Medulla oblongata (tissue), 1 donor: ENCODE measurements at regions not wholly inside any gene's neighbourhood (a gene's known extent, or its start where the extent isn't known, plus 50 kb on each side); places are given as distances from the start of the nearest gene placed in this dataset.

Experiments
- DNase-seq: peaks from one replicate; pipeline ENCODE4 v3.0.0-alpha.2; 2015; ENCODE audit errors: extremely low spot score

- DNase-seq = no peak
Measured at GRCh38 chr4:38189445-38189844, 229.2 kb downstream of the PTTG2 start.

DNA sequence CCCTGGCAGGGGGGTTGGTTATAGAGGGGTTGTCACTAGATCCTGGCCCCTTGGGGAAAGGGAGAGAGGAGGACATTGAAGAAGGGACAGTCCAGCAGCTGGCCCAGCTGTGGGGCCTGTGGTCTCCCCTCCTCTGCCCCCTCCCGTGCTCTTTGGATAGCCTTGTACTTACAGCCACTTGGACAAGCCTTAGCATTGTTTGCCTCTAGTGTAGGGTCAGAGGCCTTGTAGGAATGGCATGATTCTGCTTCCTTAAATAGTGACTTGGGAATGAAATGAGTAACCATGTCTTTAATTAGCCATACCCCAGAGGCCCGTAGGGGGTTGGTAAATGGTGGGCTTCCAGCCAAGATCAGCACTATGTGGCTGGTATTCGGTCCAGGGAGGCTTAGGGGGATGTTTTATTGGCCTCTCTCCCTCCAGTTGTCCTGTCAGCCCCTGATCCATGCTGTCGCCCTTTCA lies 230.6 kb downstream of the PTTG2 start:
- peak; percentile 53 for DNase-seq

DNA sequence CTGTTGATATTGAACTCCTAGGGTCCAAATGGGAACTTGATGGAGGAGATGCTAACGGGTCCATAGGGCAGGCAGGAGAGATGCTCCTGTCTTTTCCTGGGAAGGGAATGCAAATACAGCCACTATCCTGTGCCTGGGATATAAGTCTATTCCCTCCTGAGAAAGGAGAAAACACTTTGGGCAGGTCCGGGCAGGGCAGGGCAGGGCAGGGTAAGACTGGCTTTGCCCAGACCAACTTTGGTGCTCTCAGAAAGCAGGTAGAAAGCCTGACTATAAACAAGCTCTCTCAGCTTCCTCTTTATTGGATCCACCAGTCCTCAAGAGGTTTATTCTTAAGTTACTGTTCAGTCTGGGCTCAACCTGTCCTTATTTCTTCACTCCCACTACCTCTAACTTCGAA lies 232.3 kb downstream of the PTTG2 start:
- DNase-seq = no peak

DNA sequence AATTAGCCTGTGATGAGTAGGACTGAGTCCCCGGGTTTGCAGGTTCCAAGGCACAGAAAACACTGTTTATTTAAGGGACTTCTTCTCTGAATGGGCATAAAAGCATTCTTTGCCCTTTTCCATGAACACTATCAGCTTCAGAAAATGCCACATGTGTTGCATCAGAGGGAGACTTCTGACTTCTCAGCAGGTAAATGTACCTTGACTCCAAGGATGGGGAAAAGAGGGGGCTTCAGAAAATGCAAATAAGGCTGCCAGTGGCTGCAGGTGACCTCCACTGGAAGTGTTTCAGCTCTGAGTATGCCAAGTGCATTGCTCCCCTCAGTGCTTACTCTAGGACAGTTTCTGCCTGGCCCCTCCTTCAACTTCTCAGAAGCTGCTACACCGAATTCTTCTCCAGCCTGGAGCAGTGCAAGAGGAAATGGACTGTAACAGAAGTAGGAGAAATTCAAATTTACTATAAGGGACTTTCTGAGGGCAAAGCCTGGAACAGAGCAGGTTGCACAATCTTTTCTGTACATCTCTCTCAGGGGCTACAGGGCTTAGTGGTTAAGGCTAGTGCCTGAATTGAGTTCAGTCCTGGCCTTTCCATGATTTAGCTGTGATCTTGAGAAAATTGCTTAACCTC lies 233.2 kb downstream of the PTTG2 start:
- DNase-seq = no peak

- DNase-seq = no peak
Measured at GRCh38 chr4:38194047-38194602, 233.9 kb downstream of the PTTG2 start.

DNA sequence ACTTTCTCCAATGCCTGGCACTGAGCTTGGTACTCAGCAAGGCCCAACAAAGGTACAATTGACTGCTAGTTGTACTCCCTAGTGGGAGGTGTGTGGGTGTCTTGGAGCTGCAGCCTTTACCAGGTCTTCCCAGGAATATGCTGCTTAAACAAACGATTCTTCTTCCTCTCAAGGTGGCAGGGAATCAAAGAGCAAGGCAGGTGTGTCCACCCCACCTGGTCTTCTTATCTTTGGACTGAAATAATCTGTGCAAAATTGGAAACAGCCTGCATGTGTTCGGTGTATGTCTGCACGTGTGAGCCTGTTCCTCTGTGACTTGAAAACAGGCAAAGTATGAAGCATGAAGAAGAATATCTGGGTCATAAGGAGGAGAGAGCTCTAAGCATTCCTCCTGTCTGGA lies 235.3 kb downstream of the PTTG2 start:
- no peak for DNase-seq

DNA sequence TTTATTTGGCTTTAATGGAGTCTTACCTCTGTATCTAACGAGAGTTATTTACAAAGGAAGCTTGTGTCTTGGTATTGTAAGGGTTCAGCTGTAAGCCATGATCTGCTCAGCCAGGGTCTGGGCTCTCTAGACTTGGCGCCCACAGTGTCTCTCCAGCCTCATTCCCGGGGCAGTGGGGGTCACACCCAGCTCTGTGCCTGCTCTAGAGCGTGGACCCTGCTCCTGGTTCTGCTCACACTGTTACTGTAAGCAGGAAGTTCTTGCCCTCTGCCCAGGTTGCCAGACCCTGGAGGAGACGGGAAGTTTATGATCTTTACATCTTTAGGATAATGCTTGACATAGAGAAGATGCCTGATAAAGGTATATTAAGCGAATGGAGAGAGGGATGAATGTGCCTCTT lies 235.7 kb downstream of the PTTG2 start:
- DNase-seq = no peak

GRCh38 chr4:38202242-38202641 lies 242.0 kb downstream of the PTTG2 start:
- DNase-seq = no peak

DNA sequence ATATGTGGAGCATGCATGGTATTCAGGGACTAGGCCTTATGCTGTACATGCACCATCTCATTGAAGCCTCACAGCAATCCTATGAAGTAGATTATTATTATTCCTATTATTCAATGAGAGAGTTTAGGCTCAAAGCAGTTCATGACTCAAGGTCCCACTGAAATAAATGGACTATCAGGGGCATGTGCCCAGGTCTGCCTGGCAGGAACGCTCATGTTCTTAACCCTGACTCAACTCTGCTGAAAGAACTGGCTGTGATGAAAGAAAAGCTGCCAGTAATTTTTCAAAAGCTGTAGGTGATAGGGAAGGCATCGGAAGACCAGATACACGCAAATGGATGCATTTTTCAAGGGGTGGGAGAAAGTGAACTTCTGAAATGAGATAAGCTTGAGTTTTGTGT lies 243.4 kb downstream of the PTTG2 start:
- DNase-seq = no peak

DNA sequence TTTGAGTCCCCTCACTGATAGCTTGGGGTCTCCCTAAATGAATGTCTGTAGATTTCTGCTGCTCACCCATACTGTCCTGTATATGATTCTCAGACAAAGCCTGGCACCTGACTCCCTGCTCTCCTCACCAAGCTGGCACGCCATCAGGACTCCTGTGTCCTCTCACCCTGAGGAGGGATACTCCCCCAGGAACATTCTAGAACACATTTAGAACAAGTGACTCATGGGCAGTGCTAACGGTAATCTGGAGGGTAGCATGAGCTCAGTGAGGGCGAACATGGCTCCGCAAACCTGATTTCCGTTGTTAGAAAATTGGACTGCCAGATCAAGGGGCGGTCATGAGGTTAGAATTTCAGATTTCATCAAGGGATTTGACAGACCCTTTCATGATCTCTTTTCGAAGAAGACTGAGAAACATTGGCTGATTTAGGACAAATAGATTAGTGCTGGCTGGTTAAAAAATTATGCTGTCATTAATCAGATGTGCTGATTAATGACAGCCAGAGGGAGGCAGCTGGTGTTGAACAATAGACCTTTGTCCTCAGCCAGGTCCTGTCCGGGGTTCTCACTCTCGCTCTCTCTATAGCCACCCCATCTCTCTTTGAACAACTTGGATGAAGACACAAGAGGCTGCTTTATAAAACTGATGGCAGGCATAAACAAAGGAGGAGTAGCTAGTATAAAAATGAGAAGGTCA lies 244.3 kb downstream of the PTTG2 start:
- DNase-seq = peak; percentile 77

GRCh38 chr4:38205261-38205660 lies 245.1 kb downstream of the PTTG2 start:
- DNase-seq = no peak

DNA sequence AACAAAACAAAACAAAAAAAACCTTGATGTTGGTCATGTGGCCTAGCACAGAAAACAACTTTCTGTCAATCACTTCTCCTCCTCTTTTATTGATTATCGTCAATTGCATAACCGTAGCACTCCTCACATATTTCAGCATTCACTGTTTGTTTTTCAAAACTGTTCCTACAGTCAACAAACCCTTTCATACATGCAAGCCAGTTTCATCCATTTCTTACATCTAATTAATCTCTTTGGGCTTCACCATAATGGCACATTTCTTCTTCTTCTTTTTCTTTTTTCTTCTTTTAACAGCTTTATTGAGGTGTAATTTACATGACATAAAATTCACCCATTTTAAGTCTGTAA lies 246.9 kb downstream of the PTTG2 start:
- DNase-seq = no peak

DNA sequence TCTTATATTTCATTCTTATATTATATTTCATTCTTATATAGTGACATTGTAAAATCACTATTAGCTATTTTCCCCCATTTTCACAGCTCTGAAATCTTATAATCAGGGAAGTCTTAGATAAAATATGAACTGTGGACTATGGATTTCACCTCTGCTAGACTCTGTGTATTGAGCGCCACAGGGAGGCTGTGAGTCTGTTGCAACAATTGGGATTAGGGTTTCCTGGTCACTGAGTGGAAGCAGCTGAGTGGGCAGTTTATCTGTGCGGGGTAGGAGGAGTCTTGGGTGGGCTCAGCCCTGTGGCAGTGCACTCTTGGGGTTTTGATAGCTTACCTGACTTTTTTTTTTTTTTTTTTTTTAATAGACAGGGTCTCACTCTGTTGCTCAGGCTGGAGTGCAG lies 249.5 kb downstream of the PTTG2 start:
- no peak for DNase-seq

- DNase-seq = no peak
Measured at GRCh38 chr4:38210396-38211114, 250.4 kb downstream of the PTTG2 start.

DNA sequence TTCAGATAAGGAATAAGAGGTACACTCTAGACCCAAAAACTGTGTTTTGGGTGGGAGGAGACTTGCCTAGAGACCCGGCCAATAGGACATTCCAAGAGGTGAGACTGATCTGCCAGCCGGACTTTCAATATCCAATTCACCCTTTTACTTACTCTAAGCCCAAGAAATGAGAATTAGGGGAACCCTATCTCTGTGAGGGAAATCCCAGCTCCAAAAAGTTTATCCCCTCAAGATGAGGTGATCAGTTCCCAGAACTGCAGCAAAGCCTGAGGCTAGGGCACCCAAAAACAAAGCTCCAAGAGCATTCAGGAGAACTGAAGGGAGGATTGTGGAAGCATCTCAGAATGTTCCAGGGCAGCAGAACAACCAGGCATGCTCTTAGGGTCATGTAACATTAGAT lies 251.7 kb downstream of the PTTG2 start:
- no peak for DNase-seq

- no peak for DNase-seq
Measured at GRCh38 chr4:38213083-38213805, 253.0 kb downstream of the PTTG2 start.

DNA sequence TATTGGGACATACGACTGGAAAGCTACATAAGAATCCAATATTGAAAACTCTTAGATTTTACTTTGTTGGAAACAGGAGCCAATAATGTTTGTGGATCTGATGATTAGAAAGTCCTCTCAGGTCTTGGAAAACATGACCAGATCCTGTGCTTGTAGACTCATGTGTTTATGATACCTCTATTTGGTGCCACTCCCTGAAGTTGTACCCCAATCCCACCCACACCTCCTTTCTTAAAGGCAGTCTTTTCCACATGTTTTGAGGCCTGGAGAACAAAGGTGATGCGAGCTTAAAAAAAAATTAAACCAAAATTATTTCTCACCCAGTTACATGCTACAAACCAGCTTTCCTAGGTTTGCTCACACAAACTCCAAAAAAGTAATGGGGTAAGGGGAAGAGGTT lies 262.7 kb downstream of the PTTG2 start:
- no peak for DNase-seq

GRCh38 chr4:38223306-38223705 lies 263.1 kb downstream of the PTTG2 start:
- peak; percentile 50 for DNase-seq

DNA sequence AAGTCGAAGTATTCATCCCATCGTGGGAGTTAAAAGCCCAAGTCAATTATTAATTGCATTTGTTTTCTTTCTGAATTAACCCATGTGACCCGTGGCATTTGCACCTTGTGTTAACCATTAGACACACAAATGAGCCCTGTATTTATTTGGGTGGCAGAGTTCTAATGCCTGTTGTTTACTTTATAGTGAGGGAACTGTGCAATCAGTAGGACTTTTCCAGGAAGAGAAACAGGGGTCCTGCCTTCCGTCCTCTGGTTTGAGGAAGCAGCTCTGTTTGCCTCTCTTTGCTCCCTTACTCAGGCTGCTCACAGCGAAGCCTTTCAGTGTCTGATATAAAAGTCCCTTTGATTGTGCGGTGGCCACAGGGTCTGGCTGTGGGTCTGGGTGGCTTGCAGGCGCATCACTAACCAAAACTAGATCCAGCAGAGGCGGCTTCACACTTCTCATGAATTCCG lies 263.6 kb downstream of the PTTG2 start:
- DNase-seq = peak; percentile 92

DNA sequence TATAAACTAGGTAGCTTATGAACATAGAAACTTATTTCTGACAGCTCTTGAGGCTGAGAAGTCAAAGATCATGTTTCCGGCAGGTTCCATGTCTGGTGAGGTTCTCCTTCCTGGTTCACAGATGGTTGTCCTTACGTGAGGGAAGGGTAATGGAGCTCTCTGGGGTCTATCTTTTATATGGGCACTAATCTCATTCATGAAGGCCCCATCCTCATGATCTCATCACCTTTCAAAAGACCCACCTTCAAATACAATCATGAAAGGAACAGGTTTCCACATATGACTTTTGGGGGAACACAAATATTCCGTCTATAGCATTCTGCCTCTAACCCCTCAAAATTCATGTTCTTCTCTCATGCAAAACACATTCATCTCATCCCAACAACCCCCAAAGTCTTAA lies 264.7 kb downstream of the PTTG2 start:
- no peak for DNase-seq

DNA sequence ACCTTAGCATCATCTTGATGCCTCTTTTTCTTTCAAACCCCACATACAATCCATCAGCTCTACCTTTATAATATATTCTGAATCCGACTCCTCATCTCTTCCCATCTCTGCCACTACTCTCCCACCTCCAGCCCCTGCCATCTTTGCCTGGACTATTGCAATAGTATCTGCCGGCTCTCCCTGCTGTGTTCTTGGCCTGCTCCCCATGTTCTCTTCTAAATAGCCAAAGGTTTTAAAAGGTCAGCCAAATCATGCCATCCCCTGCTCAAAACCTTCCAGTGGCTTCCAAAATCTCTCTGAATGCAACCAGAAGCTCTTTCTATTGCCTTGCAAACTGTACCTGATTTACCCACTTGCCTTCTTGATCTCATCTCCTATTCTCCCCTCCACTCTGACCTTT lies 266.0 kb downstream of the PTTG2 start:
- DNase-seq = no peak
